GM21526 (cell line): ENCODE measurements at regions not wholly inside any gene's neighbourhood (a gene's known extent, or its start where the extent isn't known, plus 50 kb on each side); places are given as distances from the start of the nearest gene placed in this dataset.
"Not testable (repeated sequence)": the region's sequence is repeated elsewhere in the genome, so short reads cannot be mapped to it uniquely, and the experiment has no call there.

ENCODE experiments used
- ATAC-seq: cut with Tn5 transposase; IDR thresholded peaks from one replicate; pipeline ENCODE4 v1.9.1; 2021; ENCODE audit warnings: moderate library complexity; ENCODE audit not compliant: unreplicated experiment, low FRiP score

DNA sequence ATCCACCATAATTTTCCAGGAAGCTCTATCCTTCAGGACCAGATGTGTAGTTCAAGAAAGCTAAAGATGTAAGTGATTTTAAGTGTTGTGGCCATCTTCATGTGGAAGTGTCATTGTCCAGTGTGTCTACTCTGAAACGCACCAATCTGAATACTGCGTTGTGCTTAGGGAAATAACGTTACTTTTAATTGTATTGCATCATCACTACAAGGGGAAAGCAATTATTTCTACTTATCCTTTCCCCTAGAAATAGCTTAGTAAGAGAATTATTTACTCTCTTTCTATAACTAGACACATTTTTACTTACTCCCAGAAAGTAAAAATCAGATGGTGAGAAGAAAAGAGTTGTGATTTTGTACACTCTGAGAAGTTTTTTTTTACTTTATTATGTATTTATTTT lies 102.4 kb upstream of the DLGAP1 start:
- no peak for ATAC-seq

- ATAC-seq: no peak
These were observed 95.9 kb upstream of the DLGAP1 start for GRCh38 chr18:4551001-4551360.

DNA sequence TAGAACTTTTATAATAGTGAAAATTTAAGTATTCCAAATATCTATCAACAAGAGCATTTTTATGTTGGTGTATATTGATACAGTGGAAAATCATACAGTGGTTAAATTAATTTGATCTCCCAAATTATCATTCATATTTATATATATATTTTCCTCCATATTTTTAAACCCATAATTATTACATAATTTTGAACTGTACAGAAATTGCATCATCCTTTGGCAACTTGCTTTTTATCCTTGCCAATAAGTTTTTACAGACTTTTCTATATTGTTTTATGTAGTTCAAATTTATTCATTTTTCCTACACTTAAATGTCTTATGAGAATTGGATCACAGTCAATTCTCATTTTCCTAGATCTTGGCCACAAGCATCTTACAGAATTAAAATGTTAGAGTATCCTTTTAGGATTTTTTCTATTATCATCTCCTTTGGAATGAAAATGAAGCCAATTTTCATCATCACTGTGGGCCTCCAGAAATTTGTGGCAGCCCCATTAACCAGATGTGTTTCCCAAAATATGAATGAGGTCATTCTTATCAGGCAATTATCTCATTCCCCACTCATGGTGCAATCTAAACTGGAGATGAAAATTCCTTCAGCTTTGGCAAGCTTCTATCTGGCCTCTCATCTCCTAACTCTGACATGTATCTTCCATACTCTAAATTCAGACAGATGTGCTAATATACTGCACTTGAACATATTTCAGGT lies 94.2 kb upstream of the DLGAP1 start:
- no peak for ATAC-seq

DNA sequence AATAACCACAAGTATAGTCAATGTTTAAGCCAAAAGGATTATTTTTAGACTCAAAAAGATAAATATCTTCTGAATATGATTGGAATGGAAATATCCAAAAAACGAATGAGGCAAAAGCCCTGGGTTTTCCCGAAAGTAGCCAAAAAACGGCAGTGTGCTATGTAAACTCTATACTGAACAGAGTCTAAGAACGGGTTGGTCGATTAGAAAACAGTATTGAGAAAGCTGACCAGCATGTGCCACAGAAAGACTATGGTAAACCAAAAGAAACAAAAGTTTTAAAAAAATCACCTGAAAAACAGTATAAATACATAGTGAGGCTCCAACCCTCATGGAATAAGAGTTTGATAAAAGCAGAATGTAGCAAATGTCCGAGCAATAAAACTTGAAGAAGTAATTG lies 92.0 kb upstream of the DLGAP1 start:
- no peak for ATAC-seq

DNA sequence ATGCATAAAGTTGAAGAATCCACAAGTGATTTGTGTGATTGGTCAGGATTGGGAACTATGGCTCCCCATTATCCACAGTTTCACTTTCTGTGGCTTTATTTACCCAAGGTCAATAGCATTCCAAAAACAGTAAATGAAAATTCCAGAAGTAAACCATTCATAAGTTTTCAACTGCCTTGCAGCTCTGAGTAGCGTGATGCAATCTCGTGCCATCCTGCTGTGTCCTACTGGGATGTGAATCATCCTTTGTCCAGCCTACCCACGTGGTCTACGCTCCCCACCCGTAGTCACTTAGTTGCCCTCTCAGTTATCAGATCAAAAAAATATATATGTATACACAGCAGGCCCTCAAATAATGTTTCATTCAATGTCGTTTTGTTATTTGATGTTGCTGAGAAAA lies 89.0 kb upstream of the DLGAP1 start:
- ATAC-seq: no peak

DNA sequence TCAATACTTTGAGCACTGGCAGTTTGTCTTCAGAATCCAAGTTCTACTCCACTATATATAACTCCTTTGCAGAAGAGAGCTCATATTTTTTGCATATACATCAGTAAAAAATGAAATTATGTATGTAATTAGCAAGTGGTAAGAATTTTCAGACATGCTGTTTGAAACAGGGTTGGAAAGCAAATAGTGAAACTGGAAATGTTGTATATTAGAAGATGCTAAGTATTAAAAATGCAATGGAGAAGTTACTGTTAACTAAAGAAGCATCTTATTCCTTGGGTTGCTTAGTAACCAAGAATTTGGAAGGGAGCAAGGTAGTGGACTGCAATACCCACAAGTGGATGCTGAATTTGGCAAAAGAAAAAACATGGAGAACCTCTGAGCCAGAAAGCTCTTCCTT lies 88.6 kb upstream of the DLGAP1 start:
- ATAC-seq: no peak

GRCh38 chr18:4541588-4541987 lies 86.5 kb upstream of the DLGAP1 start:
- ATAC-seq: no peak

- ATAC-seq: no peak
These were observed 81.3 kb upstream of the DLGAP1 start for GRCh38 chr18:4536447-4536846.

DNA sequence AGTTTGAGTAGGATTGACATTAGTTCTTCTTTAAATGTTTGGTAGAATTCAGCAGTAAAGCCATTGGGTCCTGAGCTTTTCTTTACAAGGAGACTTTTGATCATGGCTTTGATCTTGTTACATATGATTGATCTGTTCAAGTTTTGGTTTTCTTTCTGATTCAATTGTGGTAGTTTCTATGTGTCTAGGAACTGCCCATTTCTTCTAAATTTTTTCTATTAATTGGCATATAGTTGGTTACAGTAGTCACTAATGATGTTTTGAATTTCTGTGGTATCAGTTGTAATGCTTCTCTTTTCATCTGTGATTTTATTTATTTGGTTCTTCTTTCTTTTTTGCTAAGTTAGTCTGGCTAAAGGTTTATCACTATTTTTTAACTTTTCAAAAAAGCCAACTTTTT lies 73.3 kb upstream of the DLGAP1 start:
- no peak for ATAC-seq

DNA sequence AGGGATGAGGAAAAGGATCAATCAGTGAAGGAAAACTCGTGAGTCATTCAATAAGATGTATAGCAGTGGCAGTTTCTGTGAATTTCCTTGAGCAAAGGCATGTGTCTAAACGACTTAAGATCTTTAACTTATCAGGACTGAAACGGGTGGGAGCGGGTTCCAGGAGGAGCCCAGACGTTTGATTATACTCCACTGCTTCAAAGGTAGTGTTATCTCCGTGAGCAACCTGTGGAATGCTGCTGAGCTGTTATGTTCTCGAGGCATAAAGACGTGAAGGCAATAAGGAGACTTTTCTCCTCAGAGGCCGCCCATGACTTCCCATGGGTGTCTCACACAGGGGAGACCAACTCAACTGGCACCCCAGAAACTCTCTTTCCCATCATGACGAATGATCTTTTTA lies 72.7 kb upstream of the DLGAP1 start:
- ATAC-seq: not testable (repeated sequence)

DNA sequence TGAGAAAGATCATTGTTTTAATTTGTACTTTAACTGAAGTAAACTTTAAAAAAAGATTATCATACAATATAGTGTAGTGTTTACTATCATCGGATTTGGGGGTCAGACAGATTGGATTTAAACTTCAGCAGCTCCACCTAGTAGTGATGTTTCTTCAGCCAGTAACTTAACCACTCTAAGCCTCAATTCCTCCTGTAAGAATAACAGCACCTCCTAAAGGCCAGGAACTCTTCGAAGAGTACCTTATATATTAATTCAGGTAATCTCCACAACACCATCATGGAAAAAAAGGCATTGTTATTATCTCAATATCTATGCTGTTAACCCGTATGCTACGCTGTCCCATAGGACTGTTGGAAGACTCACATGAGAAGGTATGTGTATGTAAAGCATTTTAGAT lies 69.0 kb upstream of the DLGAP1 start:
- no peak for ATAC-seq

- no peak for ATAC-seq
These were observed 56.1 kb upstream of the DLGAP1 start for GRCh38 chr18:4511166-4511565.

GRCh38 chr18:4510711-4511110 lies 55.6 kb upstream of the DLGAP1 start:
- ATAC-seq: no peak

DNA sequence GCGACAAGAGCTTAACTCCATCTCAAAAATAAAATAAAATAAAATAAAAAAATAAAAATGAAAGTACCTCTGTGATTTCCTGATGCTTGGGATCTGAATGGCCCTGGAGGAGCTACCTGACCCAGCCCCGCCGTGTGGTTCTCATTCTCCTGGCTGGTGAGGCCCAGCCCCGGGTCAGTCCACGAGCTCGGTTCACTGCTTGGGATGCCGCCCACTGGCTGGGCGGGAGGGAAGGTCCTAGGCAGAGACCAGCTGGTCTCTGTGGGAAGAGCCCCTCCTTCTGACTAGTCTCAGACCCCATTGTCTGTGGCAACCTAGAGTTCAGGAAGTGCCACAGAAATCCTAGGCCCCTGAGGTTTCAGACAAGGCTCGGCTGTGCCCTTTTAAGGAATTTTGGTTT lies 55.1 kb upstream of the DLGAP1 start:
- no peak for ATAC-seq
